H1 (cell line): ENCODE measurements at regions not wholly inside any gene's neighbourhood (a gene's known extent, or its start where the extent isn't known, plus 50 kb on each side); places are given as distances from the start of the nearest gene placed in this dataset.

Experiments used
- CTCF ChIA-PET: fragments of 300-600 bp; sonication (Branson Sonifier 250); formaldehyde crosslinking; loops from one replicate; lab custom pipeline; 2021; ENCODE audit not compliant: partially characterized antibody; lab: Charles Lee
- POLR2A ChIA-PET: fragments of 300-600 bp; sonication (Branson Sonifier 250); formaldehyde crosslinking; loops from one replicate; lab custom pipeline; 2021; ENCODE audit warnings: inconsistent platforms; ENCODE audit not compliant: partially characterized antibody; lab: Charles Lee
- DNase-seq, 2 experiments: peaks; one replicate each; pipeline versions ENCODE4 v3.0.0 to v3.0.0-alpha.2; 2010 to 2022; ENCODE audit warnings: low spot score in 2 of 2, low read depth in 1 of 2, mixed read lengths in 1 of 2
- FAIRE-seq: peaks from 2 replicates; lab custom pipeline; 2011; peaks lifted over from hg19 to GRCh38; lab: Jason Lieb, UNC
- H2AFZ ChIP-seq: 2 replicates; pipeline ENCODE4 v1.8.1; 2012; ENCODE audit warnings: low read length, inconsistent platforms
- H2AK5ac ChIP-seq: 2 replicates; pipeline ENCODE4 v1.6.1; 2013; ENCODE audit warnings: low read depth, low read length
- H2BK120ac ChIP-seq: replicated peaks from 2 replicates; pipeline ENCODE3; 2013; ENCODE audit warnings: low read depth, low read length, inconsistent platforms
- H2BK12ac ChIP-seq: 2 replicates; pipeline ENCODE4 v1.6.1; 2013; ENCODE audit warnings: low read depth, low read length
- H2BK15ac ChIP-seq: 2 replicates; pipeline ENCODE4 v1.6.1; 2013; ENCODE audit warnings: low read length
- H2BK20ac ChIP-seq: 2 replicates; pipeline ENCODE4 v1.6.1; 2013; ENCODE audit warnings: low read length
- H2BK5ac ChIP-seq: 2 replicates; pipeline ENCODE4 v1.6.1; 2013; ENCODE audit warnings: low read depth, low read length
- H3K14ac ChIP-seq: 2 replicates; pipeline ENCODE4 v1.6.1; 2013; ENCODE audit warnings: inconsistent platforms; ENCODE audit not compliant: insufficient read length
- H3K18ac ChIP-seq: 2 replicates; pipeline ENCODE4 v1.6.1; 2013; ENCODE audit warnings: low read length; ENCODE audit errors: extremely low read depth
- H3K23ac ChIP-seq: 2 replicates; pipeline ENCODE4 v1.6.1; 2013; ENCODE audit warnings: inconsistent platforms; ENCODE audit not compliant: insufficient read length
- H3K23me2 ChIP-seq: 2 replicates; pipeline ENCODE4 v1.6.1; 2013; ENCODE audit warnings: low read depth, low read length
- H3K27ac ChIP-seq: 2 replicates; pipeline ENCODE4 v1.6.1; 2011; ENCODE audit warnings: low read depth, low read length, inconsistent platforms
- H3K27me3 ChIP-seq, 4 experiments: replicated peaks in 1 of 4; 1 replicate in 1 of 4; 2 replicates in 3 of 4; pipeline versions ENCODE4 v1.6.1 to v1.8.1; 2011 to 2013; ENCODE audit warnings: low read length in 3 of 4, mild to moderate bottlenecking in 3 of 4, inconsistent platforms in 2 of 4, mixed read lengths in 2 of 4, moderate library complexity in 1 of 4; ENCODE audit not compliant: control insufficient read depth in 3 of 4, insufficient read depth in 3 of 4; ENCODE audit errors: extremely low read depth in 1 of 4
- H3K36me3 ChIP-seq, 4 experiments: 2 replicates each; pipeline versions ENCODE4 v1.6.1 to v1.8.1; 2011 to 2013; ENCODE audit warnings: mild to moderate bottlenecking in 4 of 4, low read length in 3 of 4, moderate library complexity in 2 of 4, control low read depth in 1 of 4, inconsistent platforms in 1 of 4; ENCODE audit not compliant: insufficient read depth in 4 of 4, control insufficient read depth in 2 of 4
- H3K4ac ChIP-seq: replicated peaks from 2 replicates; pipeline ENCODE3; 2013; ENCODE audit warnings: low read length, low read depth, mixed read lengths, inconsistent platforms; ENCODE audit not compliant: insufficient read length
- H3K4me1 ChIP-seq, 4 experiments: replicated peaks in 1 of 4; 1 replicate in 1 of 4; 2 replicates in 3 of 4; pipeline versions ENCODE4 v1.6.1 to v1.8.1; 2011 to 2013; ENCODE audit warnings: low read length in 3 of 4, inconsistent platforms in 2 of 4, mixed read lengths in 1 of 4; ENCODE audit not compliant: insufficient read depth in 4 of 4, control insufficient read depth in 3 of 4
- H3K4me2 ChIP-seq, 2 experiments: 2 replicates each; pipeline versions ENCODE4 v1.6.1 to v1.8.1; 2011 to 2013; ENCODE audit warnings: low read depth in 2 of 2, low read length in 2 of 2, control low read depth in 1 of 2, inconsistent platforms in 1 of 2, mild to moderate bottlenecking in 1 of 2; ENCODE audit not compliant: insufficient read depth in 1 of 2
- H3K4me3 ChIP-seq, 4 experiments: fragments of 200-600, 300-600 bp in 1 of 4; sonication (generic), shearing (Covaris generic), sonication (Bioruptor Twin) in 1 of 4; 2 replicates each; pipeline versions ENCODE4 v1.5.1 to v1.8.1; 2011 to 2016; ENCODE audit warnings: low read length in 4 of 4, low read depth in 3 of 4, control low read depth in 2 of 4, inconsistent platforms in 2 of 4, mild to moderate bottlenecking in 2 of 4, mixed read lengths in 1 of 4, moderate library complexity in 1 of 4; ENCODE audit not compliant: insufficient read depth in 2 of 4; ENCODE audit errors: extremely low read depth in 1 of 4
- H3K56ac ChIP-seq: replicated peaks from 2 replicates; pipeline ENCODE3; 2013; ENCODE audit warnings: low read depth, mild to moderate bottlenecking, mixed read lengths, low read length, inconsistent platforms; ENCODE audit not compliant: insufficient read length
- H3K79me1 ChIP-seq: 2 replicates; pipeline ENCODE4 v1.6.1; 2013; ENCODE audit warnings: low read depth, low read length, control low read depth
- H3K79me2 ChIP-seq, 2 experiments: 2 replicates each; pipeline versions ENCODE4 v1.6.1 to v1.8.1; 2012 to 2013; ENCODE audit warnings: low read length in 2 of 2, mild to moderate bottlenecking in 2 of 2, inconsistent platforms in 1 of 2; ENCODE audit not compliant: insufficient read depth in 2 of 2, control insufficient read depth in 1 of 2
- H3K9ac ChIP-seq, 4 experiments: replicated peaks in 1 of 4; 1 replicate in 1 of 4; 2 replicates in 3 of 4; pipeline versions ENCODE4 v1.6.1 to v1.8.1; 2011 to 2013; ENCODE audit warnings: low read depth in 3 of 4, low read length in 3 of 4, control low read depth in 2 of 4, mild to moderate bottlenecking in 2 of 4, moderate library complexity in 2 of 4, inconsistent platforms in 1 of 4; ENCODE audit errors: extremely low read depth in 1 of 4
- H3K9me3 ChIP-seq, 2 experiments: 2 replicates each; pipeline versions ENCODE4 v1.6.1 to v1.8.1; 2012 to 2013; ENCODE audit warnings: mild to moderate bottlenecking in 2 of 2, moderate library complexity in 2 of 2, control low read depth in 1 of 2, inconsistent platforms in 1 of 2, low read depth in 1 of 2, low read length in 1 of 2, mixed read lengths in 1 of 2; ENCODE audit not compliant: insufficient read depth in 2 of 2
- H4K20me1 ChIP-seq, 2 experiments: replicated peaks in 1 of 2; 2 replicates each; pipeline versions ENCODE3 to v1.8.1; 2011 to 2013; ENCODE audit warnings: inconsistent platforms in 2 of 2, low read length in 2 of 2, mild to moderate bottlenecking in 1 of 2; ENCODE audit not compliant: insufficient read depth in 2 of 2, control insufficient read depth in 1 of 2
- H4K5ac ChIP-seq: 2 replicates; pipeline ENCODE4 v1.6.1; 2013; ENCODE audit warnings: low read length, low read depth, mixed read lengths, inconsistent platforms; ENCODE audit not compliant: insufficient read length
- H4K8ac ChIP-seq: 2 replicates; pipeline ENCODE4 v1.8.0; 2013; ENCODE audit warnings: mild to moderate bottlenecking, moderate library complexity, low read length, inconsistent platforms; ENCODE audit not compliant: insufficient read depth; ENCODE audit errors: extremely low read depth
- H4K91ac ChIP-seq: replicated peaks from 2 replicates; pipeline ENCODE3; 2013; ENCODE audit warnings: low read length, mixed read lengths, inconsistent platforms; ENCODE audit not compliant: insufficient read length
- CEBPB ChIP-seq: IDR thresholded peaks from 2 replicates; pipeline ENCODE4 v1.6.1; 2012; ENCODE audit warnings: low read depth, low read length
- CHD1 ChIP-seq: IDR thresholded peaks from 2 replicates; pipeline ENCODE4 v1.6.1; 2012; ENCODE audit warnings: low read depth, low read length, improper control_type of control experiment
- FOSL1 ChIP-seq: IDR thresholded peaks from 2 replicates; pipeline ENCODE4 v1.6.1; 2011; ENCODE audit warnings: mild to moderate bottlenecking, low read depth, low read length, moderate library complexity; ENCODE audit not compliant: insufficient read depth
- GABPA ChIP-seq: IDR thresholded peaks from 2 replicates; pipeline ENCODE4 v1.6.1; 2011; ENCODE audit warnings: mild to moderate bottlenecking, low read length, moderate library complexity, borderline replicate concordance; ENCODE audit not compliant: insufficient read depth
- NANOG ChIP-seq: IDR thresholded peaks from 2 replicates; pipeline ENCODE4 v1.6.1; 2011; ENCODE audit warnings: low read length, low read depth, mild to moderate bottlenecking, inconsistent platforms; ENCODE audit not compliant: insufficient read depth, poor library complexity, severe bottlenecking
- SIN3A ChIP-seq, 2 experiments: IDR thresholded peaks in 1 of 2; conservative IDR thresholded peaks in 1 of 2; 2 replicates each; pipeline ENCODE4 v1.6.1; 2011 to 2012; ENCODE audit warnings: low read length in 2 of 2, improper control_type of control experiment in 1 of 2, low read depth in 1 of 2, mild to moderate bottlenecking in 1 of 2
- SRF ChIP-seq: IDR thresholded peaks from 2 replicates; pipeline ENCODE4 v1.6.1; 2011; ENCODE audit warnings: mild to moderate bottlenecking, low read depth, low read length, moderate library complexity
- TBP ChIP-seq: IDR thresholded peaks from 2 replicates; pipeline ENCODE4 v1.6.1; 2011; ENCODE audit warnings: low read depth, low read length, improper control_type of control experiment
- TCF12 ChIP-seq: IDR thresholded peaks from 2 replicates; pipeline ENCODE4 v1.6.1; 2011; ENCODE audit warnings: low read depth, mild to moderate bottlenecking, low read length
- TEAD4 ChIP-seq: IDR thresholded peaks from 2 replicates; pipeline ENCODE4 v1.6.1; 2012; ENCODE audit warnings: low read depth, low read length, inconsistent platforms, mixed read lengths
- WGBS, 2 experiments: shearing (Covaris generic) in 1 of 2; methylation state at CpG; one replicate each; pipeline versions ENCODE4 v1.1.6 to v1.1.7; 2013 to 2015; ENCODE audit warnings: low lambda C conversion rate in 2 of 2, mixed read lengths in 2 of 2, inconsistent platforms in 1 of 2, low coverage in 1 of 2, missing lambda C conversion rate in 1 of 2; ENCODE audit not compliant: insufficient replicate concordance in 2 of 2, insufficient coverage in 1 of 2, insufficient read length in 1 of 2; ENCODE audit errors: extremely low coverage in 1 of 2, missing lambda C conversion rate in 1 of 2; 5-methylcytosine and 5-hydroxymethylcytosine counted together
- TF ChIP-seq, protein P1 (sequence below): IDR thresholded peaks from 2 replicates; pipeline ENCODE4 v1.6.1; 2011; ENCODE audit warnings: low read length, improper control_type of control experiment
- TF ChIP-seq, protein P2 (sequence below): IDR thresholded peaks from 2 replicates; pipeline ENCODE4 v1.6.1; 2012; ENCODE audit warnings: inconsistent platforms

DNA sequence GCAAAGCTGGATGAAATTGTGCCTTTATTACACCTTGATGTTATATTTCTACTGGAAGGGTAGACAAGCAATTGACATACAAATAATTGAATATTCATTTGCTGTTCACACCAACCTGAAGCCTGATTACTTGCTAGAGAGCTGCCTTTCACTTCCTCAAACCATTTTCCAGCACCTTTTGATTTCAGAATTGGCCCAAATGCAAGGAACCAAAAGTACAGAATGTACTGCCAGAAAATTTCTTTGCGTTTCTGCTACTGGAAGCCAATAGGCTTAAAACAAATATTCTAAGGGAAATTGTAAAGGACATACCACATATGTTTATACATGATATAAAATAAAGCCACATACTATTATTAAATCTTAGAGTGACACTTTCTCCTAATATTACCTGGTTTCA is 94.5 kb downstream of the RFPL4B start:
- Histone ChIP-seq H3K4me2 (no peak overlapping the region), H3K27me3 (no peaks in the 10 kb centered on the region), H4K91ac (no peak overlapping the region), H3K56ac (no peak overlapping the region), H3K4ac (no peak overlapping the region), H3K18ac (no peak overlapping the region), H2BK120ac (no peak overlapping the region), H2BK12ac (no peak overlapping the region), H4K8ac (no peak overlapping the region), H3K9me3 (no peaks in the 10 kb centered on the region), H2BK15ac (no peak overlapping the region), H3K14ac (no peak overlapping the region), H3K9ac (no peak overlapping the region), H4K20me1 (no peaks in the 10 kb centered on the region), H3K79me1 (no peaks in the 10 kb centered on the region), H2BK5ac (no peak overlapping the region), H3K4me1 (no peaks in the 10 kb centered on the region), H2AFZ (no peak overlapping the region), H3K36me3 (no peaks in the 10 kb centered on the region), H3K79me2 (no peaks in the 10 kb centered on the region), H4K5ac (no peak overlapping the region), H2BK20ac (no peak overlapping the region), H3K27ac (no peak overlapping the region), H3K4me3 (no peak overlapping the region), H3K23ac (no peak overlapping the region), H2AK5ac (no peak overlapping the region), H3K23me2 (no peaks in the 10 kb centered on the region)
- ChIA-PET POLR2A (no interaction called here), CTCF (interaction anchor here (0.8 to 1.3 kb wide), 2 partner anchors 33 to 177 kb away, joined by 3 to 5 read pairs; no protein-coding TSS in a partner anchor)
- DNase-seq (no peak), FAIRE-seq (no peak)
- WGBS, 2 experiments, result 83% methylated on average over 1 of the region's 1 CpG; no CpG with 5 or more reads in 1 of the 2 experiments
- TF ChIP-seq NANOG (no peak), FOSL1 (no peak), CHD1 (no peak), TBP (no peak), SIN3A (conservative IDR thresholded peaks at IDR 0.05 in 1 of 2, IDR thresholded peaks at IDR 0.05 in 1 of 2; ENCODE audit: low read depth in 1 of 2, low read length in 2 of 2) (no peak), CEBPB (no peak), GABPA (no peak), TEAD4 (no peak), TCF12 (no peak), SRF (no peak)
- TF ChIP-seq, protein P1, sequence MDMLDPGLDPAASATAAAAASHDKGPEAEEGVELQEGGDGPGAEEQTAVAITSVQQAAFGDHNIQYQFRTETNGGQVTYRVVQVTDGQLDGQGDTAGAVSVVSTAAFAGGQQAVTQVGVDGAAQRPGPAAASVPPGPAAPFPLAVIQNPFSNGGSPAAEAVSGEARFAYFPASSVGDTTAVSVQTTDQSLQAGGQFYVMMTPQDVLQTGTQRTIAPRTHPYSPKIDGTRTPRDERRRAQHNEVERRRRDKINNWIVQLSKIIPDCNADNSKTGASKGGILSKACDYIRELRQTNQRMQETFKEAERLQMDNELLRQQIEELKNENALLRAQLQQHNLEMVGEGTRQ, result no peak
- TF ChIP-seq, protein P2, sequence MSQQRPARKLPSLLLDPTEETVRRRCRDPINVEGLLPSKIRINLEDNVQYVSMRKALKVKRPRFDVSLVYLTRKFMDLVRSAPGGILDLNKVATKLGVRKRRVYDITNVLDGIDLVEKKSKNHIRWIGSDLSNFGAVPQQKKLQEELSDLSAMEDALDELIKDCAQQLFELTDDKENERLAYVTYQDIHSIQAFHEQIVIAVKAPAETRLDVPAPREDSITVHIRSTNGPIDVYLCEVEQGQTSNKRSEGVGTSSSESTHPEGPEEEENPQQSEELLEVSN, result no peak
